OCI-LY7 (cell line): ENCODE measurements at regions not wholly inside any gene's neighbourhood (a gene's known extent, or its start where the extent isn't known, plus 50 kb on each side); places are given as distances from the start of the nearest gene placed in this dataset.

Source experiments
- BruUV-seq: library from RNA; stranded (reverse); fragments of 400-500 nt; replicated peaks from 2 replicates; lab custom pipeline; 2021; lab: Mats Ljungman, UMichigan
- CTCF ChIA-PET: fragments of 300-600 bp; sonication (Branson Sonifier 250); formaldehyde crosslinking; loops from one replicate; lab custom pipeline; 2022; ENCODE audit warnings: antibody characterized with exemption; ENCODE audit not compliant: unreplicated experiment; lab: Charles Lee
- POLR2A ChIA-PET: fragments of 300-600 bp; sonication (Branson Sonifier 250); formaldehyde crosslinking; loops from one replicate; lab custom pipeline; 2022; ENCODE audit warnings: antibody characterized with exemption; lab: Charles Lee
- DNase-seq: peaks from one replicate; pipeline ENCODE4 v3.0.0-alpha.2; 2015; ENCODE audit warnings: low spot score
- H2AFZ ChIP-seq: fragments of 200-600 bp; sonication (generic), shearing (Covaris generic); 2 replicates; pipeline ENCODE4 v1.6.1; 2014; ENCODE audit warnings: mild to moderate bottlenecking, antibody characterized with exemption, low read length, moderate library complexity
- H3K27ac ChIP-seq: fragments of 200-600 bp; sonication (generic); 2 replicates; pipeline ENCODE4 v1.5.1; 2014; ENCODE audit warnings: mixed run types, low read depth, mild to moderate bottlenecking, moderate library complexity, low read length, inconsistent platforms; ENCODE audit not compliant: poor library complexity, severe bottlenecking
- H3K36me3 ChIP-seq: fragments of 200-600 bp; sonication (generic); 2 replicates; pipeline ENCODE4 v1.6.1; 2014; ENCODE audit warnings: mild to moderate bottlenecking, antibody characterized with exemption, low read length, moderate library complexity, mixed read lengths; ENCODE audit not compliant: insufficient read depth
- H3K4me1 ChIP-seq: fragments of 200-600 bp; sonication (generic); 2 replicates; pipeline ENCODE4 v1.5.1; 2014; ENCODE audit warnings: mild to moderate bottlenecking, low read length; ENCODE audit not compliant: insufficient read depth, poor library complexity, severe bottlenecking
- H3K4me2 ChIP-seq: fragments of 200-600 bp; sonication (generic); 2 replicates; pipeline ENCODE4 v1.6.1; 2014; ENCODE audit warnings: mild to moderate bottlenecking, low read length
- H3K4me3 ChIP-seq: fragments of 200-600 bp; sonication (generic); 2 replicates; pipeline ENCODE4 v1.5.1; 2014; ENCODE audit warnings: mild to moderate bottlenecking, low read depth, low read length; ENCODE audit not compliant: poor library complexity, severe bottlenecking
- H3K79me2 ChIP-seq: fragments of 200-600 bp; sonication (generic); 2 replicates; pipeline ENCODE4 v1.6.1; 2016; ENCODE audit warnings: low read depth, mild to moderate bottlenecking, low read length, moderate library complexity, mixed read lengths; ENCODE audit not compliant: insufficient read depth
- H3K9me2 ChIP-seq: fragments of 200-600 bp; sonication (generic); 2 replicates; pipeline ENCODE4 v1.6.1; 2016; ENCODE audit warnings: mild to moderate bottlenecking, low read length, mixed read lengths; ENCODE audit not compliant: insufficient read depth
- H3K9me3 ChIP-seq: fragments of 200-600 bp; sonication (generic); 2 replicates; pipeline ENCODE4 v1.6.1; 2014; ENCODE audit warnings: mild to moderate bottlenecking, mixed run types, low read length, mixed read lengths
- H4K20me1 ChIP-seq: fragments of 200-600 bp; sonication (generic); 2 replicates; pipeline ENCODE4 v1.6.1; 2014; ENCODE audit warnings: mild to moderate bottlenecking, antibody characterized with exemption, low read length, moderate library complexity, mixed read lengths; ENCODE audit not compliant: insufficient read depth
- CTCF ChIP-seq: fragments of 200-600 bp; sonication (generic); conservative IDR thresholded peaks from 2 replicates; pipeline ENCODE4 v1.5.1; 2014; ENCODE audit warnings: mild to moderate bottlenecking, antibody characterized with exemption, low read length, moderate library complexity, mixed read lengths
- EZH2phosphoT487 ChIP-seq: fragments of 200-600 bp; sonication (generic); IDR thresholded peaks from 2 replicates; pipeline ENCODE4 v1.6.1; 2018; ENCODE audit warnings: low read depth, borderline replicate concordance, mild to moderate bottlenecking, mixed run types, antibody characterized with exemption, low read length, moderate library complexity, mixed read lengths
- intact Hi-C: fragments of 100-400 bp; cut with micrococcal nuclease; formaldehyde crosslinking; loops from one replicate; pipeline ENCODE4 v1.10.0; 2022; ENCODE audit not compliant: unreplicated experiment

- H3K4me3 ChIP-seq: no peak overlapping the region
- H3K9me2 ChIP-seq: no peaks in the 10 kb centered on the region
- POLR2A ChIA-PET: no interaction called here
- H3K4me1 ChIP-seq: no peaks in the 10 kb centered on the region
- TF ChIP-seq EZH2phosphoT487: no peak
- no peak for TF ChIP-seq CTCF
- BruUV-seq: no TSS peak
- no peaks in the 10 kb centered on the region for H3K79me2 ChIP-seq
- no peaks in the 10 kb centered on the region for H4K20me1 ChIP-seq
- no peak overlapping the region for H3K27ac ChIP-seq
- H3K36me3 ChIP-seq: no peaks in the 10 kb centered on the region
- no peak for DNase-seq
- CTCF ChIA-PET: no interaction called here
- no peak overlapping the region for H2AFZ ChIP-seq
- intact Hi-C loops: no loop called here
- H3K9me3 ChIP-seq: no peaks in the 10 kb centered on the region
- H3K4me2 ChIP-seq: no peak overlapping the region
Observed at GRCh38 chr10:10552948-10553347, 464.7 kb upstream of the CELF2 start.

DNA sequence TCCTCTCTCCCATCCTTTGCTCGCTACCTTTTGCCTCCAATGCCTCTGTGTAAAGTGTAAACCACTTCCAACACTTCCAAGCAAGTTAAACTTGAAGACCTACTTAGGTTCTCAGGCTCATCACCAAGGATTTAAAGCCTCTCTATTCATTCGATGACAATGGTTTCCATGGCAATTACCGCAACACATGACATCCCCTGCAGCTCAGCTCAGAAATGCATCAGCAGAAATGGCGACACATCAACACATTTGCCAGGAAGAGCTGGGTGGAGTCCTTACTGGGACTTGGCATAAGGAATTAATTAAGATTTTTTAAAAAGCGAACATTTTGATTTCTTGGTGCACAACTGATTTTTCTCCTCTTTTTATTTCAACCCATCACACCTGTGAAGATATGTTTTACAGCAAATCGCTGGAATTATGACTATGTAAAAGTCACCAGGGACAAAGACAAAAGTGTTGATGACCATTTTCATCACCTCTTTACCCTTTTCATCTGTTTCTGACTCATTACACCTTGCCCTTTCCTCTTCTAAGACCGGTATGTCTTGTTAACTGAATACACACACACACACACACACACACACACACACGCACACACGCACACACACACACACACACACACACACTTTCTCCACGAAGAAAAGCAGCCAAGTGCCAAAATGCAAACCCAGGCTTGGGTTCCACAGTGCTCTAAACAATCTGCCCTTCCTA, 453.4 kb upstream of the CELF2 start:
- H3K79me2 ChIP-seq: no peaks in the 10 kb centered on the region
- no peak overlapping the region for H3K4me3 ChIP-seq
- no peak overlapping the region for H3K4me2 ChIP-seq
- no peaks in the 10 kb centered on the region for H3K9me3 ChIP-seq
- DNase-seq: no peak
- no peak overlapping the region for H2AFZ ChIP-seq
- no TSS peak for BruUV-seq
- ChIA-PET POLR2A (no interaction called here), CTCF (no interaction called here)
- no peaks in the 10 kb centered on the region for H3K4me1 ChIP-seq
- H3K36me3 ChIP-seq: no peaks in the 10 kb centered on the region
- H3K27ac ChIP-seq: no peak overlapping the region
- TF ChIP-seq EZH2phosphoT487 (no peak), CTCF (no peak)
- H4K20me1 ChIP-seq: no peaks in the 10 kb centered on the region
- no peaks in the 10 kb centered on the region for H3K9me2 ChIP-seq
- intact Hi-C loops: no loop called here

DNA sequence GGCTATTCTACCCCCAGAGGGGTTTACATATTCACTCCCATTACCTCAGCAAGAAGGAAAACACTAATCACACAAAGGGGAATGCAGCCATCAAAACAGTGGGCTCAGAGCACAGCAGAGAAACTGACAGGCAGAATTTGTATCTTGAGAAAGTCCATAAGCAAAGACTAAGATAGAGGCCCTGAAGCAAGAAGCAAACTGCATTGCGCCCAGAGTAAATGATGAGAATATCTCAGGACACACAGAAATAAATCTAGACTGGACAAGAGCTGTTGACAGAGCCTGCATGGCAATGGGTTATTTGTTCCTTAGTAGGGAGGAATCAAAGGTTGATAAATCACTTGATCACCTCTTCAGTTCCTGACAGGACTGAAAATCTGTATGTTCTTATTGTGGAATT, 440.7 kb upstream of the CELF2 start:
- no peak overlapping the region for H3K4me2 ChIP-seq
- CTCF ChIA-PET: no interaction called here
- H3K79me2 ChIP-seq: no peaks in the 10 kb centered on the region
- BruUV-seq: no TSS peak
- no peak for DNase-seq
- H3K4me1 ChIP-seq: no peaks in the 10 kb centered on the region
- intact Hi-C loops: no loop called here
- H3K9me3 ChIP-seq: no peaks in the 10 kb centered on the region
- TF ChIP-seq EZH2phosphoT487: no peak
- TF ChIP-seq CTCF: no peak
- no peaks in the 10 kb centered on the region for H3K36me3 ChIP-seq
- POLR2A ChIA-PET: no interaction called here
- no peaks in the 10 kb centered on the region for H3K9me2 ChIP-seq
- no peak overlapping the region for H3K27ac ChIP-seq
- H3K4me3 ChIP-seq: no peak overlapping the region
- H2AFZ ChIP-seq: no peak overlapping the region
- no peaks in the 10 kb centered on the region for H4K20me1 ChIP-seq
